OCI-LY7 (cell line): ENCODE measurements at regions not wholly inside any gene's neighbourhood (a gene's known extent, or its start where the extent isn't known, plus 50 kb on each side); places are given as distances from the start of the nearest gene placed in this dataset.

Experiments
- BruUV-seq: library from RNA; stranded (reverse); fragments of 400-500 nt; replicated peaks from 2 replicates; lab custom pipeline; 2021; lab: Mats Ljungman, UMichigan
- CTCF ChIA-PET: fragments of 300-600 bp; sonication (Branson Sonifier 250); formaldehyde crosslinking; loops from one replicate; lab custom pipeline; 2022; ENCODE audit warnings: antibody characterized with exemption; ENCODE audit not compliant: unreplicated experiment; lab: Charles Lee
- POLR2A ChIA-PET: fragments of 300-600 bp; sonication (Branson Sonifier 250); formaldehyde crosslinking; loops from one replicate; lab custom pipeline; 2022; ENCODE audit warnings: antibody characterized with exemption; lab: Charles Lee
- DNase-seq: peaks from one replicate; pipeline ENCODE4 v3.0.0-alpha.2; 2015; ENCODE audit warnings: low spot score
- H2AFZ ChIP-seq: fragments of 200-600 bp; sonication (generic), shearing (Covaris generic); 2 replicates; pipeline ENCODE4 v1.6.1; 2014; ENCODE audit warnings: mild to moderate bottlenecking, antibody characterized with exemption, low read length, moderate library complexity
- H3K27ac ChIP-seq: fragments of 200-600 bp; sonication (generic); 2 replicates; pipeline ENCODE4 v1.5.1; 2014; ENCODE audit warnings: mixed run types, low read depth, mild to moderate bottlenecking, moderate library complexity, low read length, inconsistent platforms; ENCODE audit not compliant: poor library complexity, severe bottlenecking
- H3K36me3 ChIP-seq: fragments of 200-600 bp; sonication (generic); 2 replicates; pipeline ENCODE4 v1.6.1; 2014; ENCODE audit warnings: mild to moderate bottlenecking, antibody characterized with exemption, low read length, moderate library complexity, mixed read lengths; ENCODE audit not compliant: insufficient read depth
- H3K4me1 ChIP-seq: fragments of 200-600 bp; sonication (generic); 2 replicates; pipeline ENCODE4 v1.5.1; 2014; ENCODE audit warnings: mild to moderate bottlenecking, low read length; ENCODE audit not compliant: insufficient read depth, poor library complexity, severe bottlenecking
- H3K4me2 ChIP-seq: fragments of 200-600 bp; sonication (generic); 2 replicates; pipeline ENCODE4 v1.6.1; 2014; ENCODE audit warnings: mild to moderate bottlenecking, low read length
- H3K4me3 ChIP-seq: fragments of 200-600 bp; sonication (generic); 2 replicates; pipeline ENCODE4 v1.5.1; 2014; ENCODE audit warnings: mild to moderate bottlenecking, low read depth, low read length; ENCODE audit not compliant: poor library complexity, severe bottlenecking
- H3K79me2 ChIP-seq: fragments of 200-600 bp; sonication (generic); 2 replicates; pipeline ENCODE4 v1.6.1; 2016; ENCODE audit warnings: low read depth, mild to moderate bottlenecking, low read length, moderate library complexity, mixed read lengths; ENCODE audit not compliant: insufficient read depth
- H3K9me2 ChIP-seq: fragments of 200-600 bp; sonication (generic); 2 replicates; pipeline ENCODE4 v1.6.1; 2016; ENCODE audit warnings: mild to moderate bottlenecking, low read length, mixed read lengths; ENCODE audit not compliant: insufficient read depth
- H3K9me3 ChIP-seq: fragments of 200-600 bp; sonication (generic); 2 replicates; pipeline ENCODE4 v1.6.1; 2014; ENCODE audit warnings: mild to moderate bottlenecking, mixed run types, low read length, mixed read lengths
- H4K20me1 ChIP-seq: fragments of 200-600 bp; sonication (generic); 2 replicates; pipeline ENCODE4 v1.6.1; 2014; ENCODE audit warnings: mild to moderate bottlenecking, antibody characterized with exemption, low read length, moderate library complexity, mixed read lengths; ENCODE audit not compliant: insufficient read depth
- EZH2phosphoT487 ChIP-seq: fragments of 200-600 bp; sonication (generic); IDR thresholded peaks from 2 replicates; pipeline ENCODE4 v1.6.1; 2018; ENCODE audit warnings: low read depth, borderline replicate concordance, mild to moderate bottlenecking, mixed run types, antibody characterized with exemption, low read length, moderate library complexity, mixed read lengths
- intact Hi-C: fragments of 100-400 bp; cut with micrococcal nuclease; formaldehyde crosslinking; loops from one replicate; pipeline ENCODE4 v1.10.0; 2022; ENCODE audit not compliant: unreplicated experiment
- TF ChIP-seq, protein P1 (sequence below): fragments of 200-600 bp; sonication (generic); conservative IDR thresholded peaks from 2 replicates; pipeline ENCODE4 v1.5.1; 2014; ENCODE audit warnings: mild to moderate bottlenecking, antibody characterized with exemption, low read length, moderate library complexity, mixed read lengths

DNA sequence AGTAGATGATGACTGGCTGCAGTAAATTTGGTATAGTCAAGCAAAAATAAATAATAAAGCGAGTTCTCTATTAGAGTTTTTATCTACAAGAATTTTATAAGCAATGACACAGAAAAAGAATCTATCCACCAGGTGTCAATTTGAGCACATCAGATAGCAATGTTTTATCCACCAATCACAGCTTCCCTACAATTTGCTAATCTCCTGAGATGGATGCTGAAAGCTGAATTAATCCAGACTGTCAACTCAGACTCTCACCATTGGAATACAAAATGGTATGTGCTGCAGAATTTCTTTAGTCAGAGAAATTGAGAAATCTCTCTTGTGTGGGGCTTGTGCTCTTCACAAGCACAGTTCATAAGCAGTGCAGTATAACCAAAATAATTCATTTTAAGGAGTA lies 888.9 kb upstream of the GHITM start:
- H3K4me3 ChIP-seq, result no peak overlapping the region
- intact Hi-C loops, result no loop called here
- ChIA-PET CTCF (no interaction called here), POLR2A (no interaction called here)
- no peak overlapping the region for H3K27ac ChIP-seq
- no peaks in the 10 kb centered on the region for H3K9me2 ChIP-seq
- H4K20me1 ChIP-seq, result no peaks in the 10 kb centered on the region
- no TSS peak for BruUV-seq
- H3K79me2 ChIP-seq, result no peaks in the 10 kb centered on the region
- no peaks in the 10 kb centered on the region for H3K9me3 ChIP-seq
- H3K36me3 ChIP-seq, result no peaks in the 10 kb centered on the region
- TF ChIP-seq, protein P1, sequence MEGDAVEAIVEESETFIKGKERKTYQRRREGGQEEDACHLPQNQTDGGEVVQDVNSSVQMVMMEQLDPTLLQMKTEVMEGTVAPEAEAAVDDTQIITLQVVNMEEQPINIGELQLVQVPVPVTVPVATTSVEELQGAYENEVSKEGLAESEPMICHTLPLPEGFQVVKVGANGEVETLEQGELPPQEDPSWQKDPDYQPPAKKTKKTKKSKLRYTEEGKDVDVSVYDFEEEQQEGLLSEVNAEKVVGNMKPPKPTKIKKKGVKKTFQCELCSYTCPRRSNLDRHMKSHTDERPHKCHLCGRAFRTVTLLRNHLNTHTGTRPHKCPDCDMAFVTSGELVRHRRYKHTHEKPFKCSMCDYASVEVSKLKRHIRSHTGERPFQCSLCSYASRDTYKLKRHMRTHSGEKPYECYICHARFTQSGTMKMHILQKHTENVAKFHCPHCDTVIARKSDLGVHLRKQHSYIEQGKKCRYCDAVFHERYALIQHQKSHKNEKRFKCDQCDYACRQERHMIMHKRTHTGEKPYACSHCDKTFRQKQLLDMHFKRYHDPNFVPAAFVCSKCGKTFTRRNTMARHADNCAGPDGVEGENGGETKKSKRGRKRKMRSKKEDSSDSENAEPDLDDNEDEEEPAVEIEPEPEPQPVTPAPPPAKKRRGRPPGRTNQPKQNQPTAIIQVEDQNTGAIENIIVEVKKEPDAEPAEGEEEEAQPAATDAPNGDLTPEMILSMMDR, result no peak
- no peak for TF ChIP-seq EZH2phosphoT487
- H3K4me2 ChIP-seq, result no peak overlapping the region
- no peaks in the 10 kb centered on the region for H3K4me1 ChIP-seq
- DNase-seq, result no peak
- H2AFZ ChIP-seq, result no peak overlapping the region

DNA sequence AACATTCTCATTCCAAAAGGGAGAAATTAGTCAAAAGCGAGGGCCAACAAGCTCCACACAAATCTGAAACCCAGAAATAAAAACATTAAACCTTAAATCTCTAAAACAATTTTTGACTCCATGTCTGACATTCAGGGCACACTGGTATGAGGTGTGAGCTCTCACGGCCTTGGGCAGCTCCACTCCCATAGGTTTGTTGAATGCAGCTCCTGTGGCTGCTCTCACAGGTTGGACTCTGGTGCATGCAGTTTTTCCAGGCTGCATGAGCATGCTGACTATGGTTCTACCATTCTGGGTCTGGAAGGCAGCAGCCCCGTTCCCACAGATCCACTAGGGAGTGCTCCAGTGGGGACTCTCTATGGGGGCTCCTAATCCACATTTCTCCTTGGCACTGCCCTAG lies 887.1 kb upstream of the GHITM start:
- ChIA-PET CTCF (no interaction called here), POLR2A (no interaction called here)
- intact Hi-C loops, result no loop called here
- Histone ChIP-seq H4K20me1 (no peaks in the 10 kb centered on the region), H3K36me3 (no peaks in the 10 kb centered on the region), H3K9me2 (no peaks in the 10 kb centered on the region), H3K27ac (no peak overlapping the region), H3K4me3 (no peak overlapping the region), H3K4me2 (no peak overlapping the region), H3K79me2 (no peaks in the 10 kb centered on the region), H3K9me3 (no peaks in the 10 kb centered on the region), H3K4me1 (no peaks in the 10 kb centered on the region), H2AFZ (no peak overlapping the region)
- DNase-seq, result no peak
- TF ChIP-seq, protein P1, result no peak
- no peak for TF ChIP-seq EZH2phosphoT487
- BruUV-seq, result no TSS peak

DNA sequence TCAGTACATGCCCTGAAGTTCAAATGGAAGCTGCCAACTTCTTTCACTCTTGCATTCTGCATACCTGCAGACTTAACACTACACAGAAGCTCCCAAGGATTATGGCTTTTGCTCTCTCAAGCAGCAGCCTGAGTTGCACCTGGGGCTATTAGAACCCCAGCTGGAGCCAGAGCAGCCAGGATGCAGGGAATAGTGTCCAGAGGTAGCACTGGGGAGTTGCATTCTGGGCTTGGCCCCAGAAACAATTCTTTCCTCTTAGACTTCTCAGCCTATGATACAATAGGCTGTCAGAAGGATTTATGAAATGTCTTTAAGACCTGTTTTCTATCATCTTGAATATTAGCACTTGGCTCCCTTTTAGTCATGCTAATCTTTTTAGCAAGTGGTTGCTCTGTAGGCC lies 886.7 kb upstream of the GHITM start:
- H3K9me2 ChIP-seq, result no peaks in the 10 kb centered on the region
- POLR2A ChIA-PET, result no interaction called here
- no peaks in the 10 kb centered on the region for H3K36me3 ChIP-seq

More for the DNA sequence above, 886.7 kb upstream of the GHITM start:
- Histone ChIP-seq H3K79me2 (no peaks in the 10 kb centered on the region), H3K4me2 (no peak overlapping the region), H3K4me3 (no peak overlapping the region), H4K20me1 (no peaks in the 10 kb centered on the region), H2AFZ (no peak overlapping the region), H3K4me1 (no peaks in the 10 kb centered on the region), H3K27ac (no peak overlapping the region), H3K9me3 (no peaks in the 10 kb centered on the region)
- no peak for TF ChIP-seq EZH2phosphoT487
- TF ChIP-seq, protein P1, result no peak
- CTCF ChIA-PET, result no interaction called here
- no TSS peak for BruUV-seq
- DNase-seq, result no peak
- intact Hi-C loops, result no loop called here
